ENCODE measurements at regions not wholly inside any gene's neighbourhood (a gene's known extent, or its start where the extent isn't known, plus 50 kb on each side); places are given as distances from the start of the nearest gene placed in this dataset.
"Not testable (repeated sequence)": the region's sequence is repeated elsewhere in the genome, so short reads cannot be mapped to it uniquely, and the experiment has no call there.

DNA sequence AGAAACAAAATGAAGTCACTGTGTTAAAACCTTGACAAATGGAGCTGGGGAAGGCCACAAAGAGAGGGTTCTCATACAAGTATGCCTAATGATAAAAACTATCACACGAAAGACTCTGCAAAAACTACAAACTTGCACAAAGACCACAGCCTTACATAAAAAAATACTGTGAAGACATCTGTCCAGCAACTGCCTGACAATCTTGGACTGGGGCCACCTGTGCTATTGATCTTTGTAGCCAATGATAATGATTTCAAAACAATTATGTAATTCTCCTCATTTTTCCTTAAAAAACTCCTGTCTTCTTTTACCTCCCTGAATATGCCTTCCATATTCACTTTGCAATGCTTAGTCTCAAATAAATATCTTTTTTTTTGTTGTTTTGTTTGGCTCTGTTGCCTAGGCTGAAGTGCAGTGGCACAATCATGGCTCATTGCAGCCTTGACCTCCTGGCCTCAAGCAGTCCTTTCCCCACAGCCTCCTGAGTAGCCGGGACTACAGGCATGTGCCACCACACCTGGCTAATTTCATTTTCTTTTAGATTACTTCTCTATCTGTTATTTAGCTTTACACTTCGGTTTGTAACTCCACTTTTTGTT is 79.4 kb upstream of the RHOU start:
- Mint-ChIP-seq H3K27ac (no peak overlapping the region), H3K4me3 (no peak overlapping the region), H3K36me3 (ENCODE audit: low read depth) (no peaks in the 10 kb centered on the region), H3K9me3 (no peaks in the 10 kb centered on the region), H3K27me3 (peaks cover 50% of the 10 kb centered on the region), H3K4me1 (ENCODE audit: low read depth) (no peaks in the 10 kb centered on the region)

DNA sequence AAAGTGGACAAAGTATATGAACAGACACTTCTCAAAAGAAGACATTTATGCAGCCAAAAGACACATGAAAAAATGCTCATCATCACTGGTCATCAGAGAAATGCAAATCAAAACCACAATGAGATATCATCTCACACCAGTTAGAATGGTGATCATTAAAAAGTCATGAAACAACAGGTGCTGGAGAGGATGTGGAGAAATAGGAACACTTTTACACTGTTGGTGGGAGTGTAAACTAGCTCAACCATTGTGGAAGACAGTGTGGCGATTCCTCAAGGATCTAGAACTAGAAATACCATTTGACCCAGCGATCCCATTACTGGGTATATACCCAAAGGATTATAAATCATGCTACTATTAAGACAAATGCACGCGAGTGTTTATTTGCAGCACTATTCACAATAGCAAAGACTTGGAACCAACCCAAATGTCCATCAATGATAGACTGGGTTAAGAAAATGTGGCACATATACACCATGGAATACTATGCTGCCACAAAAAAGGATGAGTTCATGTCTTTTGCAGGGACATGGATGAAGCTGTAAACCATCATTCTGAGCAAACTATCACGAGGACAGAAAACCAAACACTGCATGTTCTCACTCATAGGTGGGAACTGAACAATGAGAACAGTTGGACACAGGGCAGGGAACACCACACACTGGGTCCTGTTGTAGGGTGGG is 73.1 kb upstream of the RHOU start:
- H3K4me3 Mint-ChIP-seq; H3K4me1 Mint-ChIP-seq (ENCODE audit: low read depth); H3K27ac Mint-ChIP-seq; H3K36me3 Mint-ChIP-seq (ENCODE audit: low read depth); H3K9me3 Mint-ChIP-seq: not testable (repeated sequence)
- H3K27me3 Mint-ChIP-seq: peaks cover 19% of the 10 kb centered on the region

DNA sequence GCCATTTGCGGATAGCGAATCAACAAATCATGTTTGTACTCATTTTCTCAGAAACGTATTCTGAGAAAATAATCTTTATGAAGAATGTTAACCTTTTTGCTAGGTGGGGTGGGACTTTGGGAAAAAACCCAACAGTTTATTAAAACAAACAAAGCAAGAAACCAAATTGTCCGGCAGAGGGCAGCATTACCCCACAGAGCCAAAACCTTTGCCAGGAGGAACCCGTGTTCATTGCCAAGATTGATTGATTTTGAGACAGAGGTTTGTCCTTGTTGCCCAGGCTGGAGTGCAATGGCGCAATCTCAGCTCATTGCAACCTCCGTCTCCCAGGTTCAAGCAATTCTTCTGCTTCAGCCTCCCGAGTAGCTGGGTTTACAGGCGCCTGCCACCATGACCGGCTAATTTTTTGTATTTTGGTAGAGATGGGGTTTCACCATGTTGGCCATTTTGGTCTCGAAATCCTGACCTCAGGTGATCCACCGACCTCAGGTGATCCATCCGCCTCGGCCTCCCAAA is 70.8 kb upstream of the RHOU start:
- Mint-ChIP-seq H3K4me3 (no peak overlapping the region), H3K9me3 (no peaks in the 10 kb centered on the region), H3K36me3 (ENCODE audit: low read depth) (no peaks in the 10 kb centered on the region), H3K27ac (no peak overlapping the region), H3K4me1 (ENCODE audit: low read depth) (no peaks in the 10 kb centered on the region), H3K27me3 (peaks cover 11% of the 10 kb centered on the region)

DNA sequence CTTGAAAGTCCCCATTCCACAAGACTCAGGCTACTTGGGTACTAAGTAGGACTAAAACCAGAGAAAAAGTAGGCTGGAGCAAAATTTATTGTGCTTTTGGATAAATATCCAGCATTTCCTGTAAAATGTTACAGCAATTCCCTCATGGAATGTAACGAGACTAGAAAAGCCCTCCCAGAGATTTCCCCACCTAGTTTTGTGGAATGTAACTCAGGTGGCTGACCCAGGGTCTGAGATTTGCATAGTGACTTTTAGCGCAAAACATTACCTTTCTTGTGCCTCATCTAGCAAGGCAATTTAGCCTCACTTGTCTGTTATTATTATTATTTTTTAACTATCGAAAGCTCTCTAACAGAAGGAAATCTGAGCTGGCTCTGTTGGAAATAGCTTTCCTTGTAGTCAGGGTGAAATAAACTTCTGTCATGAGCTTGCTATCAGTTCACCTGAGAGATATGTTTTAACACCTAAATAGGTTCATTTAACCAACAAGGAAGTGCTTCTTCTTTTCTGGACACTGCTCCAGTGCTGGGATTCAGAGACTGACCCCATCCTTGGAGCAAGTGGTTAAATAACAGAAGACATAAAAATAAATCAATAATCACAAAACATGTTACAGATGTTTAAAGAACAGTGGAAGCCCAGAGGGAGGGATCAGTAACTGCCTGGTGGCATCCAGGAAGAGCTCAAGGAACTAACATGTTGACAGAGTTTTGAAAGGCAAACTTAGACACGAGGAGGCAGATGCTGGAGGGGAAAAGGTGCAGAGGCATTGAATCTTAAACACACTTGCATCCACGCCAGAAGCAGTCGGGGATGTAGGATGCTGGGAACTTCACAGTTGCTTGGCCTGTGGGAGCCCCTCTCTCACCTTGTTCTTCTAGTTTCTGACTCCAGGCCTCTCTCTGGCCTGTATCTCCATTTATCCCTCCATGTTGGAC is 68.3 kb upstream of the RHOU start:
- no peak overlapping the region for H3K4me3 Mint-ChIP-seq
- H3K4me1 Mint-ChIP-seq (ENCODE audit: low read depth): no peaks in the 10 kb centered on the region
- peaks cover 7% of the 10 kb centered on the region for H3K27me3 Mint-ChIP-seq
- no peak overlapping the region for H3K27ac Mint-ChIP-seq
- H3K36me3 Mint-ChIP-seq (ENCODE audit: low read depth): no peaks in the 10 kb centered on the region
- H3K9me3 Mint-ChIP-seq: no peaks in the 10 kb centered on the region

DNA sequence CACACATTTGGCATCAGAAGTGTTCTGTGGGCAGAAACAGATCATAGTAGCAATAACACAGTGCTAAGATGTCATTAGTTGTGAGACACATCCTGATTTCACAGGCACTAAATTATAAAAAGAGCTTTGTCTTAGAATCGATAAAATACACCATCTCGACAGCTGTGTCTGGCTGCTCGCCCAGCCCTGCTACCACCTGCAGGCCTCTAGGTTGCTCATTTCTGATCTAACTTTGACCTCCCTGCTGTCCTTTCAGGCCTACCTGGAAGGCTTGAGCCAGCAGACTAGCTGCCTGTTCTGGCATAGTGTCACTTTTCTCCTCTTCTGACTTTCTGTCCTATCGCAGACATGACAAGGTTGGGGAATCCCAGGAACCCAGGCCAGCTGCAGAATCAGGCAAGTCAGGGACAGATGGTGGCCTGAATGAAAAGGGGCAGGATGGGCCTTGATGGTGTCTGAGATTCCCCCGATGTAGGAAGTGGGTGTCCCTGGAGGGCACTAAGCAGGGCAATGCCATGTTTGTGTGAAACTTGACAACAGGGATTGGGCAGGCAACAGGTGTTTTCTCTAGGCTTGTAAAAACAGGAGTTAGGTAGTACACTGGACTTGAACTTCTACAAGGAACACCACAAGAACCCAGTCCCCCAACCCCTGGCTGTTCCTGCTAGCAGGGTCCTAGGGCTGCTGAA is 66.6 kb upstream of the RHOU start:
- Mint-ChIP-seq H3K4me1 (ENCODE audit: low read depth) (no peaks in the 10 kb centered on the region), H3K27me3 (no peaks in the 10 kb centered on the region), H3K27ac (no peak overlapping the region), H3K4me3 (no peak overlapping the region), H3K9me3 (no peaks in the 10 kb centered on the region), H3K36me3 (ENCODE audit: low read depth) (no peaks in the 10 kb centered on the region)

DNA sequence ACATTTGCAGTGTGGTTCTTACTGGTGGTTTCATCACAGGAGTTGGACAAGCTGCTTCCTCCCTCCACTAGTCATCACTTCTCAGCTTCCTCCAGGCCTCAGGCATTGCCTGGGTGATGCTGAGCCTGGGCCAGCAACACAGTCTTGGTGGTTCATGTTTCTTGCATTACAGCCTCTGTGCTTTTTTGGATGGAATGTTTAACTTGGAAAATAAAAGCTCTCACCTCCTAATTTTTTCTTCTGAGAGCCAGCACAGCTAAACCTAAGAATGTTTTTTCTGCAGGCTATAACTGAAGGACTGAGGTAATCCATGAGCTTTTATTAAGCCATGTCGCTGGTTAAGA is 66.1 kb upstream of the RHOU start:
- H3K36me3 Mint-ChIP-seq (ENCODE audit: low read depth): no peaks in the 10 kb centered on the region
- no peak overlapping the region for H3K27ac Mint-ChIP-seq
- no peaks in the 10 kb centered on the region for H3K9me3 Mint-ChIP-seq
- no peak overlapping the region for H3K4me3 Mint-ChIP-seq
- H3K4me1 Mint-ChIP-seq (ENCODE audit: low read depth): no peaks in the 10 kb centered on the region
- no peaks in the 10 kb centered on the region for H3K27me3 Mint-ChIP-seq

DNA sequence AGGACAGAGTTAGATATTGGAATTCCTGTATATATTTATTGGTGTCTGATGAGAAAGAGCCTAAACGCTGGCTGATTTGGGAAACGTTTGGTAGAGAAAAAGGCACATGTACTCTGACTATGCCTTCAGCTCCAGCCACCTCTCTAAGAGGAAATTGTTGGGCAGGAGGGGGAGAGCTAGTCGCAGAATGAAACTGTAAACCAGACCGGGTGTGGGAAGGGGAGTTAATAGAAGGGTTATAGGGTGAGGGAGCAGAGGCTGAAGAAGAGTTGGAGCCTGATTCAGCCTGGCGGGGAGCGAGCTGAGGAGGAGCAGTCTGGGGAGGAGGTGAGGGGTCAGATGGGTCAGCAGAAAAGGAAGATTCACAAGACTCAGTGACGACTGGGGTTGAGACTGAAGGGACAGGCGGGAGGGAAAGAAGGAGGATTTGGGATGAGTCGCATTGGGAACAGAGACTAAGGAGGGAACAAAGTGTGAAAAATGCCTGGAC is 54.2 kb upstream of the RHOU start:
- not testable (repeated sequence) for H3K4me3 Mint-ChIP-seq; H3K27ac Mint-ChIP-seq; H3K9me3 Mint-ChIP-seq; H3K4me1 Mint-ChIP-seq (ENCODE audit: low read depth); H3K36me3 Mint-ChIP-seq (ENCODE audit: low read depth)
- H3K27me3 Mint-ChIP-seq: peaks cover 29% of the 10 kb centered on the region

DNA sequence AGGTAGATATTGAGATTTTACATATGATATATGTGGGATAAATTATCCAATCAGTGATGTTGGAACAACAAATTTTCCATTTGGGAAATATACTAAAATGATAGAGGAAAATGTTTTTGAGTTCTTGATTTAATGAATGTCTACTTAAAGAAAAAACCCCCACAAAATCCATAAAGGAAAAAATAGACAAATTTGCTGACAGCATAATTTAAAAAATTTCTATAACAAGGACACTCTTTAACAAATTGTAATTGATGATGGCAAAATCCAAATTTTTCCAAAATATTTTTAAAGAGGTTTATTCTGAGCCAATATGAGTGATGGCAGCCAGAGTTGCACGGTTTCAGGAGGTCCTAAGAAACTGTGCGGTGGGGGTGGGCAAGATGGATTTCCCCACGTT is 51.9 kb upstream of the RHOU start:
- no peak overlapping the region for H3K27ac Mint-ChIP-seq
- peaks cover 35% of the 10 kb centered on the region for H3K27me3 Mint-ChIP-seq
- no peaks in the 10 kb centered on the region for H3K4me1 Mint-ChIP-seq (ENCODE audit: low read depth)
- no peak overlapping the region for H3K4me3 Mint-ChIP-seq
- H3K9me3 Mint-ChIP-seq: no peaks in the 10 kb centered on the region
- no peaks in the 10 kb centered on the region for H3K36me3 Mint-ChIP-seq (ENCODE audit: low read depth)

DNA sequence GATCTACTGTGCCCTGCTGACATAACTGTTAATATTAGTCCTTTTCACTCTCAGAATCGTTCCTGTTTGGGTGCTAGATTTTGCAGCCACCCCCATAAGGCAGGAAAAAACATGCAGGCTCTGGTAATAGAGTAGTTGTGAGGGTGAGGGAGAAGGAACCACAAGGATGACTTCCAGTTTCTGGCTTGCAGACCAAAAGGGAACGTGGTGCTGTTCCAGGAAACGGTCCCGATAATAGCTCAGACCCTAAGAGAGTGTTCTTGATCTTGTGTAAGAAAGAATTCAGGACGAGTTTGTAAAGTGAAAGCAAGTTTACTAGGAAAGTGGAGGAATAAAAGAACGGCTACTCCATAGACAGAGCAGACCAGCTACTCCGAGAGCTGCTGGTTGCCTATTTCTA is 50.7 kb upstream of the RHOU start:
- Mint-ChIP-seq H3K27me3 (peaks cover 34% of the 10 kb centered on the region), H3K36me3 (ENCODE audit: low read depth) (no peaks in the 10 kb centered on the region), H3K4me3 (no peak overlapping the region), H3K9me3 (no peaks in the 10 kb centered on the region), H3K27ac (no peak overlapping the region), H3K4me1 (ENCODE audit: low read depth) (no peaks in the 10 kb centered on the region)

DNA sequence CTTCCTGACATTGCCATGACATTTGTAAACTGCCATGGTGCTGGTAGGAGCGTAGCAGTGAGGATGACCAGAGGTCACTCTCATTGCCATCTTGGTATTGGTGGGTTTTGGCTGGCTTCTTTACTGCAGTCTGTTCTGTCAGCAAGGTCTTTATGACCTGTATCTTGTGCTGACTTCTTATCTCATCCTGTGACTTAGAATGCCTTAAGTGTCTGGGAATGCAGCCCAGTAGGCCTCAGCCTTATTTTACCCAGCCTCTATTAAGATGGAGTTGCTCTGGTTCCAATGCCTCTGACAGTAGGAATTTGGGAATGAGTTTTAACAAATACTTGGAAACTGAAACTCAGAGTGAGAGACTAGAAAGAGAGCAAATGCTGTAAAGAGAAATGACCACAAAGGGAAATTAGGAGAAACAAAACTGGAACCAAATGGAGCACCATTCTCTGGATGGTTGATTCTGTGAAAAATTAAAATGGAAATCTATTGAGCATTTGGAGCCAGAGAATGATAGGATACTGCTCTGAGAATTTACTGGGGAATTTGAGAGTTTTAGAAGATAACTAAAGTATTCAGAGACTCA is 50.1 kb upstream of the RHOU start:
- Mint-ChIP-seq H3K36me3 (ENCODE audit: low read depth) (no peaks in the 10 kb centered on the region), H3K27me3 (peaks cover 35% of the 10 kb centered on the region), H3K4me3 (no peak overlapping the region)

More for the DNA sequence above, 50.1 kb upstream of the RHOU start:
- no peak overlapping the region for H3K27ac Mint-ChIP-seq
- no peaks in the 10 kb centered on the region for H3K4me1 Mint-ChIP-seq (ENCODE audit: low read depth)
- no peaks in the 10 kb centered on the region for H3K9me3 Mint-ChIP-seq
